Activated CD4-positive, alpha-beta T cell treated with anti-CD3 and anti-CD28 coated beads for 24 hours (primary cell): ENCODE measurements at regions not wholly inside any gene's neighbourhood (a gene's known extent, or its start where the extent isn't known, plus 50 kb on each side); places are given as distances from the start of the nearest gene placed in this dataset.
A peak's percentile ranks its signal among the peaks of the same experiment; 100 is the strongest.
"Not testable (repeated sequence)": the region's sequence is repeated elsewhere in the genome, so short reads cannot be mapped to it uniquely, and the experiment has no call there.

ENCODE experiments used
- DNase-seq, 2 donors: peaks; one replicate each; pipeline ENCODE4 v3.0.0-alpha.2; 2020; ENCODE audit warnings: low read depth in 2 of 2

GRCh38 chr2:43071599-43072550 is 154.5 kb downstream of the ZFP36L2 start:
- no peak for DNase-seq

- no peak for DNase-seq
Observed at GRCh38 chr2:43070676-43071502, 155.5 kb downstream of the ZFP36L2 start.

- DNase-seq: no peak
Observed at GRCh38 chr2:43070030-43070429, 156.4 kb downstream of the ZFP36L2 start.

- no peak for DNase-seq
Observed at GRCh38 chr2:43068631-43069517, 157.5 kb downstream of the ZFP36L2 start.

- no peak for DNase-seq
Observed at GRCh38 chr2:43068041-43068533, 158.3 kb downstream of the ZFP36L2 start.

GRCh38 chr2:43067254-43068040 is 159.0 kb downstream of the ZFP36L2 start:
- DNase-seq: no peak

- DNase-seq: not testable (repeated sequence)
Observed at GRCh38 chr2:43066541-43067253, 159.7 kb downstream of the ZFP36L2 start.

- DNase-seq: no peak
Observed at GRCh38 chr2:43065871-43066270, 160.5 kb downstream of the ZFP36L2 start.

- DNase-seq: no peak
Observed at GRCh38 chr2:43065036-43065435, 161.4 kb downstream of the ZFP36L2 start.

GRCh38 chr2:43063096-43063495 is 163.3 kb downstream of the ZFP36L2 start:
- DNase-seq: not testable (repeated sequence)

- no peak for DNase-seq
Observed at GRCh38 chr2:43062058-43062457, 164.3 kb downstream of the ZFP36L2 start.

- DNase-seq: no peak
Observed at GRCh38 chr2:43060390-43061016, 165.9 kb downstream of the ZFP36L2 start.

- peak; percentile 32 to 49 for DNase-seq
Observed at GRCh38 chr2:43059183-43059897, 167.1 kb downstream of the ZFP36L2 start.

- no peak for DNase-seq
Observed at GRCh38 chr2:43058726-43059110, 167.7 kb downstream of the ZFP36L2 start.

- no peak for DNase-seq
Observed at GRCh38 chr2:43057742-43058725, 168.4 kb downstream of the ZFP36L2 start.

- DNase-seq: no peak
Observed at GRCh38 chr2:43057026-43057741, 169.2 kb downstream of the ZFP36L2 start.

- DNase-seq: no peak
Observed at GRCh38 chr2:43055985-43056384, 170.4 kb downstream of the ZFP36L2 start.
